HG03439 (cell line): ENCODE measurements at regions not wholly inside any gene's neighbourhood (a gene's known extent, or its start where the extent isn't known, plus 50 kb on each side); places are given as distances from the start of the nearest gene placed in this dataset.

Experiments used
- ATAC-seq: cut with Tn5 transposase; IDR thresholded peaks from one replicate; pipeline ENCODE4 v1.9.1; 2021; ENCODE audit warnings: mild to moderate bottlenecking, moderate library complexity; ENCODE audit not compliant: unreplicated experiment

DNA sequence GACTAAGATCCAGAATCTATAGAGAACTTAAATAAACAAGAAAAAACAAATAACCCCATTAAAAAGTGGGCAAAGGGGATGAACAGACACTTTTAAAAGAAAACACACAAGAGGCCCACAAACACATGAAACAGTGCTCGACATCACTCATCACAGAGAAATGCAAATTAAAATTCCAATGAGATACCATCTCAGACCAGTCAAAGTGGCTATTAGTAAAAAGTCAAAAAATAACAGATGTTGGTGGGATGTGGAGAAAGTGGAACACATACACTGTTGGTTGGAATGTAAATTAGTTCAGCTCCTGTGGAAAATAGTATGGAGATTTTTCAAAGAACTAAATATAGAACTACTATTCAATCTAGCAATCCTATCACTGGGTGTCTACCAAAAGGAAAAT lies 143.1 kb downstream of the IFI44 start:
- no peak for ATAC-seq

DNA sequence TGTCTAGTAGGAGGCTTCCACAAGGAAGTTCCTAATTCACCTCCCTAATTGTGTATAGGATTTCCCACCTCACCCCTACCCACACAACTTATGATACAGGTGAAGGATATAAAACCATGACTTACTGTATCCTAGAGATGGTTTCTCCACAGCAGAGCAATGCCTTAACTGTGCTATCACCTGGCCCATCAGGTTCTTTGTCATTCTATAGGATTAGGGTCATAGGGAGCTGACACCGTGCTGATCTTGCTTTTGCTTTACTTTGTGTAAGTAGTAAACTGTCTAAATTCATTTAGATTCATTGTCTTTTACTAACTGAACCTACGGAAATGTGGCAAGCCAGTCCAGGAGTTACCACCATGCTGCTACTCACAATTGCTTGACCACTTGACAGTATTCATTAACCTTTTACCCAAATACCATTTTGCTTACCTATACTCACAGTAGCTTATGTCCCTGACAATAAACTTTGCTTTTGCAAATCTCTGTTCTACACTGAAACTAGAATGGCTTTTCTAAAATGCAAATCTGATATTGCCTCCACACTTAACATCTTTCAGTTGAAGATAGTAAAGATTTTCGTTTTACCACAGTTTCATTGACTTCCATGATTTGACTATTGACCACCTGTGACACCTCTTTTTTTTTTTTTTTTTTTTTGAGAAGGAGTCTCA lies 147.6 kb downstream of the IFI44 start:
- peak; percentile 79 for ATAC-seq

- ATAC-seq, result no peak
These were observed 150.3 kb downstream of the IFI44 start for GRCh38 chr1:78799926-78800325.

DNA sequence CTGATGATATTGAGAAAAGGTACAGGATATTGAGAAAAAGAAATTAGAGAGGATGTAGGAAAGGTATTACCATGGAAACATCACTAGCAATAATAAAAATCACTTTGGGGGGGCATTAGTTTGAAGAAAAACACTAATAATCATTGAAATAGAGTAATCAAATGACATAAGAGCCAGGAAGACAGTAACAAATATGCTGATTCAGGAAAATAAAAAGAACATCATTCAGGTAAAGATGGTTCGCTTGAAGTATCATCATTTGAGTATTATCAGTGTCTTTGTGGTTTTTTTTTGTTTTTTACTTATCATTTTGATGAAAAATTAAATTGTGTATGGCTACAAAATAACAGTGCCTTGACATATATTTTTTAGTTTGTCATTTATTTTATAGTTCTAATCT lies 164.5 kb downstream of the IFI44 start:
- ATAC-seq, result no peak

DNA sequence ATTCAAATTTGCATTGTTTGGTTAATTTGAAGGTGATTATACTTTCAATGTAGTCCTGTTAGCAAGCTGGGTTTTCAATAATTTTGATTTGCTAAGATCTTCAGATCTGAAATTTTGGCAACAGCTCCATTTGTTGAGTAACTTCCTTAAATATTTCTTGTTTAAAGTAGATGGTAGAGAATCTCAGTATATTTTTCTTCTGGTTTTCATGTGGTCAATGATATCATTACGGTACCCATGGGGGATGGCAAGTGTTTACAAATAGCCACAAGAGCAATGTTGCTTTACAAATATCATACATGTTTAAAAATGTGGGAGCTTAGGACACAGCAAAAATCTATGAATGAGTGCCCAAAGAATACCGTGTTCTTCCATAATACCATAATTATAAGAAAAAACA lies 175.9 kb downstream of the IFI44 start:
- ATAC-seq, result no peak

- no peak for ATAC-seq
These were observed 176.9 kb downstream of the ADGRL4 start for GRCh38 chr1:78829644-78830043.

DNA sequence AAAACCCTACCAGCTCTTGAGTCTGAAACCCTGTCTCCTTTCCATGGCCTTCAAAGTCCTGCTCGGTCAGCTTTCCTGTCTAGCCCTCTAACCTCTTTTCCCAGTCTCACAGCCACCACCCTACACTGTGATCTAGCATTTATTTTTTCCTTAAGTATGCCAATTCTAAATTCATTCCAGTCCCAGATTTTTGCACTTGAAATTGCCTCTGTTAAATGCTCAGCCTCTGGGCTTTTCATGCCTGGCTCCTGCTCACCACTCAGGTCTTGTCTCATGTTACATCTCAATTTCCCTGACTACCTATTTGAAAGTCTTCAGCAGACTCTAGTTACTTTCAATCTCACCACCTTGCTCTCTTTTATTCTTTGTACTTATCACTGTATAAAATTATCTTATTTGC lies 176.2 kb downstream of the ADGRL4 start:
- ATAC-seq, result no peak

DNA sequence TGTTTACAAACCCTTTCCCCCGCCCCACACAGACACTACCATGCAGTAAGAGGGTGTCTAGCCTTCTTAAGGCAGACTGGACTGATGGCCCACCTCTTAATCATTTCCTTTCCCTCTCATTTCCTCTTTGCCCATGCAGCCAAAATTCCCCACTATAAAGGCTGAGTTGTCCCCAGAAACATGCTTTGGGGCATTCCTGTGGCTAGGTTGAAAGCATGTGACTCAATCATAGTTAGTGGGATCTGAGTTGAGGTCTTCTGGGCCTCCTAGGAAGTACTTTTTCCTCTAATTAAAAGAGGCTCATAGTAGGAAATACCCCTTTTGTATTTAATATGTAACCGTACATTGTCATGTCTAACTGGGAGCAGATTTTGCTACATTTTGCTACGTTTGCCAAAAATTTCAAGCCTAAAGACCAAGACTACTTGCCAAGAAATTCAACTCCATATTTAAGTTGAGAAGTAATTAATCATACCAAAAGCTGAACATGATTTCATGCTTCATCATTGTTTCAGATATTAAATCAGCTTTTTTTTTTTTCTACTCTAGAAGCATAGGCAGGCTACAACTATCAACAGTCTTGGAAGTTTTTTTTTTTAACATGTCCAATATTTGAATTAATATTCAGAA lies 174.7 kb downstream of the ADGRL4 start:
- ATAC-seq, result no peak

- ATAC-seq, result no peak
These were observed 173.0 kb downstream of the ADGRL4 start for GRCh38 chr1:78833491-78833890.

DNA sequence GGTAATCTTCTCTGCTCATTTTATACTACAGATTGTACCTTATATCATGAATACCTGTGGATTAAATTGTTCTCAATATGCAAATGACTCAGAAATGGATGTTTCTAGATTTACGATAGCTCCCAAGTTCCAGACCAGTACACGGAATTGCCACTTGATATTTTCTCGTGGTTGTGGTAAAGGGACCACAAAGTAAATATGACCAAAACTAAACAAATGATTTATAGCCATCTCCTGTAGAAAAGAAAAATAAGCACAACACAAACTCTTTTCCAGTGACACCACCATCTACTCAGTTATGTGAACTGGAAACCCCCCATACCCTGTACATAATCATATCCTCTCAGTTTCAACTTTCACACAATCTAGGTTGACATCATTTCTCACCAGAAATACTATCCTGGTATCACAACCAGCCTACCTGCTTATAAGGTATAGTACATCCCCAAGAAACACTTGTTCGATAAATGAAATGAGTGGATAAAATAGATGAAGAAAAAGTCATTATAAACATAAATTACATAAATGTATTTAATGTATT lies 172.3 kb downstream of the ADGRL4 start:
- ATAC-seq, result no peak

DNA sequence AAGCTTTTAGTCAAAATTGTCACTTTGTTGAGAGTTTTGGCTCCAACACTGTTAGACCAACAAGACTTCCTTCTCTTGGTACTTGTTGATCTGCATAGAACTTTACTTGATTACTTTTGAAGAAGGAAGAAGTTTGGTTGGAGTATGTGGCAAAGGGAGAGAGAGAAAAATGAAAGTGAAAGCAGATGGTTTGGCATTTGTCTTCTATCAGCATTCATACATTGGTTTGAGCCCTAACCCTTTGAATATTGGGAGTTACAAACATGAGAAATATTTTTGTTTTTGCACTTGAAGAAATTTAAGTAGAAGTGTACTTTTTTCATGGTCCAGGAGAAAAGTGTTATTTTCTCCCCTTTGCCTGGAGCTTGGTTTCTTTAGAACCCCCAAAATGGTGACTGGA lies 169.8 kb downstream of the ADGRL4 start:
- no peak for ATAC-seq

- no peak for ATAC-seq
These were observed 166.7 kb downstream of the ADGRL4 start for GRCh38 chr1:78839704-78840277.
